Hypothalamus (tissue), 51 donors: ENCODE measurements at regions not wholly inside any gene's neighbourhood (a gene's known extent, or its start where the extent isn't known, plus 50 kb on each side); places are given as distances from the start of the nearest gene placed in this dataset.

Experiments
- DNase-seq, 51 donors: peaks; one replicate each; lab custom pipeline; 2025; lab: John Stamatoyannopoulos, UW

- no peak for DNase-seq
Measured at GRCh38 chr6:43860285-43860684, 90.3 kb downstream of the VEGFA start.

GRCh38 chr6:43859213-43859612, 89.2 kb downstream of the VEGFA start:
- DNase-seq = no peak

- no peak for DNase-seq
Measured at GRCh38 chr6:43858161-43859153, 88.4 kb downstream of the VEGFA start.

GRCh38 chr6:43856005-43856765, 86.2 kb downstream of the VEGFA start:
- no peak for DNase-seq

GRCh38 chr6:43855247-43855646, 85.2 kb downstream of the VEGFA start:
- DNase-seq = no peak

GRCh38 chr6:43853066-43853650, 83.1 kb downstream of the VEGFA start:
- DNase-seq = no peak

- DNase-seq = no peak
Measured at GRCh38 chr6:43852350-43852864, 82.4 kb downstream of the VEGFA start.

GRCh38 chr6:43851204-43851865, 81.3 kb downstream of the VEGFA start:
- DNase-seq = no peak

GRCh38 chr6:43850314-43851203, 80.5 kb downstream of the VEGFA start:
- DNase-seq = no peak

GRCh38 chr6:43849844-43850243, 79.8 kb downstream of the VEGFA start:
- DNase-seq = no peak

- DNase-seq = no peak
Measured at GRCh38 chr6:43848671-43849391, 78.8 kb downstream of the VEGFA start.

GRCh38 chr6:43847741-43848630, 78.0 kb downstream of the VEGFA start:
- DNase-seq = no peak

- no peak for DNase-seq
Measured at GRCh38 chr6:43846556-43846955, 76.5 kb downstream of the VEGFA start.

GRCh38 chr6:43845646-43846045, 75.6 kb downstream of the VEGFA start:
- DNase-seq = no peak

- no peak for DNase-seq
Measured at GRCh38 chr6:43843669-43844171, 73.7 kb downstream of the VEGFA start.

GRCh38 chr6:43843097-43843645, 73.2 kb downstream of the VEGFA start:
- no peak for DNase-seq

- no peak for DNase-seq
Measured at GRCh38 chr6:43842231-43842794, 72.3 kb downstream of the VEGFA start.
